ENCODE measurements at regions not wholly inside any gene's neighbourhood (a gene's known extent, or its start where the extent isn't known, plus 50 kb on each side); places are given as distances from the start of the nearest gene placed in this dataset.

GRCh38 chr4:42816880-42817400, 75.6 kb upstream of the GRXCR1 start:
- no peak for TF ChIP-seq SPI1 (IDR thresholded peaks at IDR 0.05; ENCODE audit: borderline replicate concordance, low read depth)
- TF ChIP-seq GABPA (IDR thresholded peaks at IDR 0.05; ENCODE audit: low read depth): no peak
- TF ChIP-seq, protein P1, sequence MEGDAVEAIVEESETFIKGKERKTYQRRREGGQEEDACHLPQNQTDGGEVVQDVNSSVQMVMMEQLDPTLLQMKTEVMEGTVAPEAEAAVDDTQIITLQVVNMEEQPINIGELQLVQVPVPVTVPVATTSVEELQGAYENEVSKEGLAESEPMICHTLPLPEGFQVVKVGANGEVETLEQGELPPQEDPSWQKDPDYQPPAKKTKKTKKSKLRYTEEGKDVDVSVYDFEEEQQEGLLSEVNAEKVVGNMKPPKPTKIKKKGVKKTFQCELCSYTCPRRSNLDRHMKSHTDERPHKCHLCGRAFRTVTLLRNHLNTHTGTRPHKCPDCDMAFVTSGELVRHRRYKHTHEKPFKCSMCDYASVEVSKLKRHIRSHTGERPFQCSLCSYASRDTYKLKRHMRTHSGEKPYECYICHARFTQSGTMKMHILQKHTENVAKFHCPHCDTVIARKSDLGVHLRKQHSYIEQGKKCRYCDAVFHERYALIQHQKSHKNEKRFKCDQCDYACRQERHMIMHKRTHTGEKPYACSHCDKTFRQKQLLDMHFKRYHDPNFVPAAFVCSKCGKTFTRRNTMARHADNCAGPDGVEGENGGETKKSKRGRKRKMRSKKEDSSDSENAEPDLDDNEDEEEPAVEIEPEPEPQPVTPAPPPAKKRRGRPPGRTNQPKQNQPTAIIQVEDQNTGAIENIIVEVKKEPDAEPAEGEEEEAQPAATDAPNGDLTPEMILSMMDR (IDR thresholded peaks at IDR 0.05; ENCODE audit: insufficient read depth, low read length): no peak
- no peak for TF ChIP-seq POLR2AphosphoS5 (IDR thresholded peaks at IDR 0.05; ENCODE audit: low read depth)
- TF ChIP-seq, protein P2, sequence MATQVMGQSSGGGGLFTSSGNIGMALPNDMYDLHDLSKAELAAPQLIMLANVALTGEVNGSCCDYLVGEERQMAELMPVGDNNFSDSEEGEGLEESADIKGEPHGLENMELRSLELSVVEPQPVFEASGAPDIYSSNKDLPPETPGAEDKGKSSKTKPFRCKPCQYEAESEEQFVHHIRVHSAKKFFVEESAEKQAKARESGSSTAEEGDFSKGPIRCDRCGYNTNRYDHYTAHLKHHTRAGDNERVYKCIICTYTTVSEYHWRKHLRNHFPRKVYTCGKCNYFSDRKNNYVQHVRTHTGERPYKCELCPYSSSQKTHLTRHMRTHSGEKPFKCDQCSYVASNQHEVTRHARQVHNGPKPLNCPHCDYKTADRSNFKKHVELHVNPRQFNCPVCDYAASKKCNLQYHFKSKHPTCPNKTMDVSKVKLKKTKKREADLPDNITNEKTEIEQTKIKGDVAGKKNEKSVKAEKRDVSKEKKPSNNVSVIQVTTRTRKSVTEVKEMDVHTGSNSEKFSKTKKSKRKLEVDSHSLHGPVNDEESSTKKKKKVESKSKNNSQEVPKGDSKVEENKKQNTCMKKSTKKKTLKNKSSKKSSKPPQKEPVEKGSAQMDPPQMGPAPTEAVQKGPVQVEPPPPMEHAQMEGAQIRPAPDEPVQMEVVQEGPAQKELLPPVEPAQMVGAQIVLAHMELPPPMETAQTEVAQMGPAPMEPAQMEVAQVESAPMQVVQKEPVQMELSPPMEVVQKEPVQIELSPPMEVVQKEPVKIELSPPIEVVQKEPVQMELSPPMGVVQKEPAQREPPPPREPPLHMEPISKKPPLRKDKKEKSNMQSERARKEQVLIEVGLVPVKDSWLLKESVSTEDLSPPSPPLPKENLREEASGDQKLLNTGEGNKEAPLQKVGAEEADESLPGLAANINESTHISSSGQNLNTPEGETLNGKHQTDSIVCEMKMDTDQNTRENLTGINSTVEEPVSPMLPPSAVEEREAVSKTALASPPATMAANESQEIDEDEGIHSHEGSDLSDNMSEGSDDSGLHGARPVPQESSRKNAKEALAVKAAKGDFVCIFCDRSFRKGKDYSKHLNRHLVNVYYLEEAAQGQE (IDR thresholded peaks at IDR 0.05; ENCODE audit: insufficient replicate concordance, low read depth): no peak
- H3K4me3 ChIP-seq (replicated peaks; ENCODE audit: insufficient read depth, low read length): no peak overlapping the region
- no peak for DNase-seq (ENCODE audit: low read depth in 1 of 2, low spot score in 1 of 2)
- no peak overlapping the region for H3K27ac ChIP-seq (replicated peaks)
- H3K27me3 ChIP-seq (ENCODE audit: insufficient read depth, poor library complexity, severe bottlenecking): no peaks in the 10 kb centered on the region

DNA sequence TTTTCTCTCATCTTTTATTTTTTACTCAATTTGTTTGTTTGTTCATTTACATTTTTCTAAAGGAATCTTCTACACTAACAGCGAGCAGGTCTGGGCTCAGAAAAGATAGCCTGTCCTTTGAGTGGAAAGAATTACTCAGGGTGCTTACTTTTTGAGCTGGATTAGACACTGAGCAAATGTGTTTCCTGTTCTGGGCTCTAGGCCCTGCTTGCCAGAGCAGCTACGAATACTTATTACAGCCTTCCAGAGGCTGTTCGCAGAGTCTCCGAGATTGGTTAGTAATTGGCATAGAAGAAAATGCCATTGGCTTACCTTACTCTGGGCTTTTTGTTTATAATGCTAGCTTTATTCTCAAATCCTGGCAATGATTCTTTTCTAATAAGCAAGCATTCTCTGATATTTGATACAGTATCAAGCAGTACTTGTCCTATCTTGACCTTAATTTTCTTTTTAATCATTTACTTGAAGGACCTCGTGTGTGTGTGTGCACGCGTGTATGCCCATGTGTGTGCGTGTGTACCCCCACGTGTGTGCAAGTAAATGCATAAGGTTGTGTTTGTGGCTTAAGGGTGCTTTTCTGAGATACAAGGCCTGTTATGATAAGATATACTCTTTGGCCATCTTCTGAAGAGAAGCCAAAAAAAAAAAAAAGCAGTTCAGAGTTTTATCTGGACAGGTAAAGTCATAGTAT, 76.2 kb upstream of the GRXCR1 start:
- no peak for DNase-seq (ENCODE audit: low read depth in 1 of 2, low spot score in 1 of 2)

DNA sequence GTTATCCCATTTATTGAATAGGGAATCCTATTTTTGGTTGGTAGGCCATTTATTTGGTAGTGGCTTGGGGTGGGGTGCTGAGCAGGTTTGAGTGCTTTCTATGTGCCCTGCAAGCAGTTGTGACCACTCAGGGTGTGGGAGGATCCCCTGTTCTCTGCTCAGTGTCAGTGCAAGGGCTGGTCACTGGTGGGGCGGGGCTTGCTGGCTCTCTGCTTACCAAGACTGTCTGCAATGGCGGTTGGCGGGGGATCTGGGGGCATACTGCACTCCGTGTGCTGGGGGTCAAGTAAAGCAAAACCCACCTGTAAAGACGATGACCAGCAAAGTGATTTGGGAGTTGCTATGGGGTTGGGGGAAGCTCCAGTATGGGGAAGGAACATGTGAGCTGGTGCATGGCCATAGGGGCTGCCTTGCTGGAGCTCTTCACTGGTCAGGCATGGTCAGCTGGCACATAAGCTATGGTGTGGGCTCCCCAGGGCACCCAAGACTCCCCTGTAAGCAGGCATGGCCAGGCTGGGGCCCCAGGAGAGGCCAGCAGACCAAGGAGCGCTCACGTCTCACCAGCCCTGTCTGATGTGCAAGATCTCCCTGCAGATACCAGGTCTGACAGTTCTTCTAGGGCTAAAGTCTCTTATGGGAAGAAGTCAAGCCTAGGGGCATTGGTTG, 83.0 kb upstream of the GRXCR1 start:
- Histone ChIP-seq H3K27me3 (ENCODE audit: insufficient read depth, poor library complexity, severe bottlenecking) (no peaks in the 10 kb centered on the region), H3K4me3 (replicated peaks; ENCODE audit: insufficient read depth, low read length) (no peak overlapping the region), H3K27ac (replicated peaks) (no peak overlapping the region)
- TF ChIP-seq SPI1 (IDR thresholded peaks at IDR 0.05; ENCODE audit: borderline replicate concordance, low read depth) (no peak), POLR2AphosphoS5 (IDR thresholded peaks at IDR 0.05; ENCODE audit: low read depth) (no peak), GABPA (IDR thresholded peaks at IDR 0.05; ENCODE audit: low read depth) (no peak)
- TF ChIP-seq, protein P1 (IDR thresholded peaks at IDR 0.05; ENCODE audit: insufficient read depth, low read length): no peak
- TF ChIP-seq, protein P2 (IDR thresholded peaks at IDR 0.05; ENCODE audit: insufficient replicate concordance, low read depth): no peak
- no peak for DNase-seq (ENCODE audit: low read depth in 1 of 2, low spot score in 1 of 2)

More for the DNA sequence above, 76.2 kb upstream of the GRXCR1 start:
- H3K4me3 ChIP-seq (replicated peaks; ENCODE audit: insufficient read depth, low read length): no peak overlapping the region
- H3K27ac ChIP-seq (replicated peaks): no peak overlapping the region
- no peaks in the 10 kb centered on the region for H3K27me3 ChIP-seq (ENCODE audit: insufficient read depth, poor library complexity, severe bottlenecking)
- TF ChIP-seq GABPA (IDR thresholded peaks at IDR 0.05; ENCODE audit: low read depth): no peak
- TF ChIP-seq POLR2AphosphoS5 (IDR thresholded peaks at IDR 0.05; ENCODE audit: low read depth): no peak
- TF ChIP-seq, protein P2 (IDR thresholded peaks at IDR 0.05; ENCODE audit: insufficient replicate concordance, low read depth): no peak
- TF ChIP-seq SPI1 (IDR thresholded peaks at IDR 0.05; ENCODE audit: borderline replicate concordance, low read depth): no peak
- TF ChIP-seq, protein P1 (IDR thresholded peaks at IDR 0.05; ENCODE audit: insufficient read depth, low read length): no peak
